ENCODE measurements at regions not wholly inside any gene's neighbourhood (a gene's known extent, or its start where the extent isn't known, plus 50 kb on each side); places are given as distances from the start of the nearest gene placed in this dataset.

GRCh38 chr5:73278693-73279092 is 105.7 kb downstream of the TMEM174 start:
- no peak for DNase-seq (ENCODE audit: extremely low read depth in 1 of 11, low read depth in 9 of 11, low spot score in 4 of 11)

- no peak for DNase-seq (ENCODE audit: extremely low read depth in 1 of 11, low read depth in 9 of 11, low spot score in 4 of 11)
Observed at GRCh38 chr5:73274881-73275663, 102.1 kb downstream of the TMEM174 start.

- DNase-seq (ENCODE audit: extremely low read depth in 1 of 11, low read depth in 9 of 11, low spot score in 4 of 11), result no peak
Observed at GRCh38 chr5:73274121-73274520, 101.1 kb downstream of the TMEM174 start.

GRCh38 chr5:73273379-73274050 is 100.5 kb downstream of the TMEM174 start:
- DNase-seq (ENCODE audit: extremely low read depth in 1 of 11, low read depth in 9 of 11, low spot score in 4 of 11), result no peak

- no peak for DNase-seq (ENCODE audit: extremely low read depth in 1 of 11, low read depth in 9 of 11, low spot score in 4 of 11)
Observed at GRCh38 chr5:73272351-73272750, 99.4 kb downstream of the TMEM174 start.

GRCh38 chr5:73268826-73269225 is 95.8 kb downstream of the TMEM174 start:
- DNase-seq (ENCODE audit: extremely low read depth in 1 of 11, low read depth in 9 of 11, low spot score in 4 of 11), result no peak

GRCh38 chr5:73267766-73268435 is 94.9 kb downstream of the TMEM174 start:
- no peak for DNase-seq (ENCODE audit: extremely low read depth in 1 of 11, low read depth in 9 of 11, low spot score in 4 of 11)

- no peak for DNase-seq (ENCODE audit: extremely low read depth in 1 of 11, low read depth in 9 of 11, low spot score in 4 of 11)
Observed at GRCh38 chr5:73266925-73267765, 94.2 kb downstream of the TMEM174 start.

- no peak for DNase-seq (ENCODE audit: extremely low read depth in 1 of 11, low read depth in 9 of 11, low spot score in 4 of 11)
Observed at GRCh38 chr5:73266176-73266738, 93.3 kb downstream of the TMEM174 start.

- no peak for DNase-seq (ENCODE audit: extremely low read depth in 1 of 11, low read depth in 9 of 11, low spot score in 4 of 11)
Observed at GRCh38 chr5:73265641-73266040, 92.6 kb downstream of the TMEM174 start.

- no peak for DNase-seq (ENCODE audit: extremely low read depth in 1 of 11, low read depth in 9 of 11, low spot score in 4 of 11)
Observed at GRCh38 chr5:73264631-73265030, 91.6 kb downstream of the TMEM174 start.

GRCh38 chr5:73263001-73263710 is 90.2 kb downstream of the TMEM174 start:
- DNase-seq (ENCODE audit: extremely low read depth in 1 of 11, low read depth in 9 of 11, low spot score in 4 of 11), result no peak

GRCh38 chr5:73256862-73257261 is 83.9 kb downstream of the TMEM174 start:
- no peak for DNase-seq (ENCODE audit: extremely low read depth in 1 of 11, low read depth in 9 of 11, low spot score in 4 of 11)

GRCh38 chr5:73256462-73256861 is 83.5 kb downstream of the TMEM174 start:
- DNase-seq (ENCODE audit: extremely low read depth in 1 of 11, low read depth in 9 of 11, low spot score in 4 of 11), result no peak

- no peak for DNase-seq (ENCODE audit: extremely low read depth in 1 of 11, low read depth in 9 of 11, low spot score in 4 of 11)
Observed at GRCh38 chr5:73256012-73256411, 83.0 kb downstream of the TMEM174 start.

GRCh38 chr5:73254642-73255041 is 81.6 kb downstream of the TMEM174 start:
- no peak for DNase-seq (ENCODE audit: extremely low read depth in 1 of 11, low read depth in 9 of 11, low spot score in 4 of 11)

- no peak for DNase-seq (ENCODE audit: extremely low read depth in 1 of 11, low read depth in 9 of 11, low spot score in 4 of 11)
Observed at GRCh38 chr5:73253047-73253660, 80.2 kb downstream of the TMEM174 start.

GRCh38 chr5:73250645-73251044 is 77.7 kb downstream of the TMEM174 start:
- DNase-seq (ENCODE audit: extremely low read depth in 1 of 11, low read depth in 9 of 11, low spot score in 4 of 11), result no peak
